GM12892 (cell line): ENCODE measurements at regions not wholly inside any gene's neighbourhood (a gene's known extent, or its start where the extent isn't known, plus 50 kb on each side); places are given as distances from the start of the nearest gene placed in this dataset.

ENCODE experiments used
- DNase-seq: peaks from one replicate; pipeline ENCODE4 v3.0.0; 2011; ENCODE audit not compliant: insufficient read length
- FAIRE-seq: peaks from 2 replicates; lab custom pipeline; 2011; peaks lifted over from hg19 to GRCh38; lab: Jason Lieb, UNC
- POLR2A ChIP-seq: IDR thresholded peaks from 2 replicates; pipeline ENCODE4 v1.6.1; 2011; ENCODE audit warnings: low read depth, low read length, control low read depth
- POLR2AphosphoS5 ChIP-seq: IDR thresholded peaks from 2 replicates; pipeline ENCODE4 v1.6.1; 2011; ENCODE audit warnings: low read depth, low read length, control low read depth
- TAF1 ChIP-seq: IDR thresholded peaks from 2 replicates; pipeline ENCODE4 v1.6.1; 2011; ENCODE audit warnings: low read depth, mild to moderate bottlenecking, control low read depth, low read length, borderline replicate concordance

- FAIRE-seq, result no peak
- no peak for DNase-seq
- TF ChIP-seq POLR2AphosphoS5 (no peak), TAF1 (no peak), POLR2A (no peak)
These were observed 172.8 kb upstream of the PITX1 start for GRCh38 chr5:135206862-135207261.

DNA sequence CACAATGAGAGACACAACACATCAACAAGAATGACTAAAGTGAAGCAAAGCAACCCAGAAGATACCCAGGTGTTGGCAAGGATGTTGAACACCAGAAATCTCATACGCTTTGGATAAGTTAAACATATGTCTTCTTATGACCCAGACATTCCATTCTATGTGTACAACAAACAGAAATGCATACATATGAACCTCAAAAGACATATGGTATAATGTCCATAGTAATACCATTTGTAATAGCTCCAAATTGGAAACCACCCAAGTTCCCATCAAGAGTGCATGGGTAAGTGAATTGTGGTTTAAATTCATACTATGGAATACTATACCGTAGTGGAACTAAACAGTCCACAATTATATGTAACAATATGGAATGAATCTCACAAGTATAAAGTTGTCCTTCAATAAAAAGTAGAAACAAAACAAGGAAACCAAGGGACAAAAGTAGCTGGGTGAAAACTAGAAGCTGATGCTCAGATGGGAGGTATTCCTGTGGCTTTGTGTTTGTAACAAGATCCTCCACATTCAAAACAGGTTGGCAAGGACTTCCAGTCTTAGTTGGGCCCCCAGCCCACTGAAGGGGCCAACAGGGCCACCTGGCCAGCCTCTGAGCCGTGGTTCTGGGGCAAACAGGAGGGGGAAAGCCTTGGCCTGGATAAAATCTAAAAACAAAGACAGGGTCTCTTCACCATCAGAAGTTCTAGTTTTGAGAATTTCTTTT is 171.8 kb upstream of the PITX1 start:
- TF ChIP-seq TAF1, result no peak
- no peak for TF ChIP-seq POLR2AphosphoS5
- no peak for TF ChIP-seq POLR2A
- DNase-seq, result no peak
- no peak for FAIRE-seq

DNA sequence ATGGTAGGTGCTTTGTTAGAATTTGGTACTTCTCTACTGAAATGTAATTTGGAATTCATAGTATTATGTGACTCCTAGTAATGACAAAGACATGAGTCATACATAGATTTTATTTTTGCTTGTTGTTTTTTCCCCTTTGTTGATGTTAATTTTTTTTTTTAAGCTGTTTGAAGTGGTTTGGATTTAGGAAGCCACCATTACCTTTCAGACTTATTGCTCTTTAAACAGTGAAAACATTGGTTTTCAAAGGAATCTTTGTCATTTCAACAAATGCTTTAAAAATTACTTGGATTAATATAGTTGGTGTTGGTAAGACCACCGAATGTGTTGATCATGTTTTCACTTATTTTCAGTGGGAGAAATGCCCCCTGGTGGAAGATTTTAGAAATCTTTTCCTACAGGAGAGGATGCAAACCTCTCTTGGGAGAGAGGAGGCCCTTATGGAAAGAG is 170.1 kb upstream of the PITX1 start:
- no peak for TF ChIP-seq POLR2AphosphoS5
- no peak for TF ChIP-seq TAF1
- no peak for TF ChIP-seq POLR2A
- DNase-seq (no peak), FAIRE-seq (no peak)

GRCh38 chr5:135203593-135204036 is 169.6 kb upstream of the PITX1 start:
- FAIRE-seq (no peak), DNase-seq (no peak)
- TF ChIP-seq POLR2A, result no peak

DNA sequence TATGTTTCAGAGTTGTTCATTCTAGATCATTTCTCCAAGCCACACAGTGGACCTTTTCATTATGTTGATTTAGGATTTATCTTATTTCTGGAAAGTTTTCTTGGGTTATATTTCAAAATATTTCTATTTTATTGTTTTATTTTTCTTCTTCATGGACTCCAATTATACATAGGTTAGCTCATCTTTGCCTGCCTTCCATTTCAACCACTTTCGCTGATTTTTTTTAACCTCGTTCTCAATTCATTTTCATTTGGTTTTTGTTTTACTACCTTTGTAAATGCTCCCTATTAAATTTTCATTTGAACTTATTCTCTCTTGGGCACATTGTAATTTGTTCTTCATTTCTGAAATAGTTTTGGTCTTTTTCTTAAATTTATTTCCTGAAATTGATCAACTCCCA is 169.0 kb upstream of the PITX1 start:
- FAIRE-seq (no peak), DNase-seq (no peak)
- TF ChIP-seq TAF1, result no peak
- TF ChIP-seq POLR2AphosphoS5, result no peak
- no peak for TF ChIP-seq POLR2A

- FAIRE-seq (no peak), DNase-seq (no peak)
- TF ChIP-seq TAF1 (no peak), POLR2A (no peak), POLR2AphosphoS5 (no peak)
These were observed 165.9 kb upstream of the PITX1 start for GRCh38 chr5:135199919-135200318.

DNA sequence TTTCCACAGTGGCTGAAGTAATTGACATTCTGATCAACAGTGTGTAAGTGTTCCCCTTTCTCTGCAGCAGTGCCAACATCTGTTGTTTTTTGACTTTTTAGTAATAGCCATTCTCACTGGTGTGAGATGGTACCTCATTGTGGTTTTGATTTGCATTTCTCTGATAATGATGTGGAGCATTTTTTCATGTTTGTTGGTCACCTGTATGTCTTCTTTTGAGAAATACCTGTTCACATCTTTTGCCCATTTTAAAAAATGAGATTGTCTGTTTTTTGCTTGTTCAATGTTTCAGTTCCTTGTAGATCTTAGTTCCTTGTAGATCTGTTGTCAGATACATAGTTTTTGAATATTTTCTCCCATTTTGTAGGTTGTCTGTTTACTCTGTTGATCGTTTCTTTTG is 162.5 kb upstream of the PITX1 start:
- no peak for TF ChIP-seq POLR2A
- TF ChIP-seq TAF1, result no peak
- TF ChIP-seq POLR2AphosphoS5, result no peak
- FAIRE-seq (no peak), DNase-seq (no peak)

GRCh38 chr5:135195270-135195608 is 161.2 kb upstream of the PITX1 start:
- no peak for DNase-seq
- TF ChIP-seq TAF1 (no peak), POLR2AphosphoS5 (no peak), POLR2A (no peak)
- FAIRE-seq, result no peak

GRCh38 chr5:135194573-135195269 is 160.7 kb upstream of the PITX1 start:
- no peak for DNase-seq
- TF ChIP-seq TAF1 (no peak), POLR2A (no peak), POLR2AphosphoS5 (no peak)
- FAIRE-seq, result no peak

DNA sequence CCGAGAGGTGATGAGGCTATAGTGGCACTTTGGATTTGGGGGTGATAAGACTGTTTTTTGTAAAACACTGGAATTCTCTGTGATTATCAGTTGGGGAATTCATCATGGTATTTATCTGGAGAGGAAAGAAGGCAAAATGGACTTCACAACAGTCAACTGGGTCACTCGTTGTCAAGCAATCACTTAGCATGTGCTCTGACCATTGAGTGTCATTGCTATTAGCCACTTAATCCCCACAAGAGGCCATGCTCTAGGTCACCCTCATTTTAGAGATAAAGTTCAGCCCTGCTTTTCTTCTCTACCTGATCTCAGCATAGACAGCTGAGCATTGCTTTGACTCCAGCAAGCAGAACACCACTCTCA is 160.1 kb upstream of the PITX1 start:
- FAIRE-seq, result no peak
- DNase-seq, result no peak
- TF ChIP-seq TAF1 (no peak), POLR2A (no peak), POLR2AphosphoS5 (no peak)

GRCh38 chr5:135193213-135194125 is 159.4 kb upstream of the PITX1 start:
- no peak for FAIRE-seq
- no peak for DNase-seq
- TF ChIP-seq POLR2A (no peak), POLR2AphosphoS5 (no peak), TAF1 (no peak)

DNA sequence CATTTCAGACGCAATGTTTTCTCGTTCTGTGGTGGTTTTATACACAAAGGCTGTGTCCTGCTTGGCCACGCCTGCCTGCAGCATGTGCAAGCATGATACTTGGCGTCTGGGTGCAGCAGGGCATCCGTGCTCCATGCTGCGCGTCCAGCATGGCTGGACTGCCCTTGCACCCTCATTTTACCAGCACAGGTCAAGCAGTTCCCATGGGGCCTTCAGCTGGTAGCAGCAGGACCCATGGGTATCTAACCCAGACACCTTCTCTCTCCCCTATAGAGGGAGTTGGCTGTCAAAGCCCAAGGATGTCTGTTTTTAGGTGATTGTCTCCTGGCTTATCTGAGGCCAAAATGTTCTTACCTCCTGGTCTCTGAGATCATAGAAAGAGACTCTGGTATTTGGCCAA is 158.3 kb upstream of the PITX1 start:
- DNase-seq, result no peak
- TF ChIP-seq POLR2AphosphoS5 (no peak), POLR2A (no peak), TAF1 (no peak)
- no peak for FAIRE-seq
